B cell (primary cell): ENCODE measurements at regions not wholly inside any gene's neighbourhood (a gene's known extent, or its start where the extent isn't known, plus 50 kb on each side); places are given as distances from the start of the nearest gene placed in this dataset.

ENCODE experiments used
- ATAC-seq: fragments of 200-7000 bp; cut with Tn5 transposase; one replicate; pipeline ENCODE4 v1.10.0; 2021; ENCODE audit warnings: low read depth, mild to moderate bottlenecking, moderate number of reproducible peaks, moderate library complexity
- CTCF ChIA-PET: fragments of 350-600 bp; sonication (Branson Sonifier 250); formaldehyde crosslinking; loops from one replicate; lab custom pipeline; 2021; ENCODE audit warnings: antibody characterized with exemption, inconsistent platforms; lab: Charles Lee
- POLR2A ChIA-PET: fragments of 350-600 bp; sonication (Branson Sonifier 250); formaldehyde crosslinking; loops from one replicate; lab custom pipeline; 2021; ENCODE audit warnings: antibody characterized with exemption; lab: Charles Lee
- DNase-seq: peaks from one replicate; pipeline ENCODE4 v3.0.0; 2013
- H2AFZ ChIP-seq: 2 replicates; pipeline ENCODE4 v1.6.1; 2012; ENCODE audit warnings: mild to moderate bottlenecking, low read depth, low read length; ENCODE audit not compliant: insufficient read depth, poor library complexity, severe bottlenecking
- H3K27ac ChIP-seq, 2 donors: 1 replicate in 1 of 2; 2 replicates in 1 of 2; pipeline ENCODE4 v1.5.1; 2012 to 2013; ENCODE audit warnings: low read length in 2 of 2, mild to moderate bottlenecking in 2 of 2, moderate library complexity in 1 of 2
- H3K27me3 ChIP-seq, 4 experiments: fragments of 200-600 bp in 1 of 4; sonication (generic) in 1 of 4; replicated peaks in 1 of 4; 1 replicate in 2 of 4; 2 replicates in 2 of 4; pipeline versions ENCODE4 v1.6.1 to v1.7.0; 2013 to 2016; ENCODE audit warnings: low read length in 3 of 4, mild to moderate bottlenecking in 2 of 4, mixed read lengths in 1 of 4, moderate library complexity in 1 of 4; ENCODE audit not compliant: insufficient read depth in 4 of 4, control insufficient read depth in 3 of 4; ENCODE audit errors: control extremely low read depth in 1 of 4
- H3K36me3 ChIP-seq, 2 experiments: replicated peaks in 1 of 2; 1 replicate in 1 of 2; 2 replicates in 1 of 2; pipeline versions ENCODE4 v1.6.1 to v1.7.1; 2013; ENCODE audit warnings: low read length in 1 of 2; ENCODE audit not compliant: insufficient read depth in 2 of 2, control insufficient read depth in 1 of 2; ENCODE audit errors: control extremely low read depth in 1 of 2, extremely low read depth in 1 of 2
- H3K4me1 ChIP-seq, 2 donors: fragments of 200-600 bp in 1 of 2; sonication (generic) in 1 of 2; 1 replicate in 1 of 2; 2 replicates in 1 of 2; pipeline versions ENCODE4 v1.5.1 to v1.6.1; 2013 to 2017; ENCODE audit warnings: low read length in 2 of 2; ENCODE audit not compliant: control insufficient read depth in 2 of 2, insufficient read depth in 2 of 2
- H3K4me2 ChIP-seq: replicated peaks from 2 replicates; pipeline ENCODE3; 2012; ENCODE audit warnings: mild to moderate bottlenecking, low read depth, low read length; ENCODE audit not compliant: poor library complexity, severe bottlenecking
- H3K4me3 ChIP-seq, 5 experiments: fragments of 200-600 bp in 1 of 5; sonication (generic) in 1 of 5; 1 replicate in 3 of 5; 2 replicates in 2 of 5; pipeline versions ENCODE4 v1.5.1 to v1.7.0; 2011 to 2016; ENCODE audit warnings: low read length in 4 of 5, mild to moderate bottlenecking in 4 of 5, low read depth in 2 of 5, control low read depth in 1 of 5, moderate library complexity in 1 of 5; ENCODE audit not compliant: insufficient read depth in 1 of 5; ENCODE audit errors: control extremely low read depth in 1 of 5, extremely low read depth in 1 of 5
- H3K79me2 ChIP-seq: fragments of 200-600 bp; sonication (generic); one replicate; pipeline ENCODE4 v1.6.0; 2016; ENCODE audit warnings: low read length; ENCODE audit not compliant: control insufficient read depth, insufficient read depth
- H3K9ac ChIP-seq: fragments of 200-600 bp; sonication (generic); 2 replicates; pipeline ENCODE4 v1.6.1; 2017; ENCODE audit warnings: mild to moderate bottlenecking, low read length, moderate library complexity
- H3K9me3 ChIP-seq, 3 donors: one replicate each; pipeline versions ENCODE4 v1.6.1 to v1.7.1; 2013; ENCODE audit warnings: low read length in 2 of 3; ENCODE audit not compliant: control insufficient read depth in 2 of 3, insufficient read depth in 1 of 3; ENCODE audit errors: control extremely low read depth in 1 of 3
- H4K20me1 ChIP-seq: 2 replicates; pipeline ENCODE4 v1.6.0; 2012; ENCODE audit warnings: mild to moderate bottlenecking, low read length; ENCODE audit not compliant: insufficient read depth, control insufficient read depth, poor library complexity, severe bottlenecking
- H3K27ac Mint-ChIP-seq: one replicate; pipeline ENCODE4 v1.8.0; 2021; ENCODE audit warnings: mixed read lengths
- H3K27me3 Mint-ChIP-seq: one replicate; pipeline ENCODE4 v1.8.0; 2021; ENCODE audit warnings: mixed read lengths
- H3K4me1 Mint-ChIP-seq: one replicate; pipeline ENCODE4 v1.8.0; 2021; ENCODE audit warnings: mixed read lengths
- H3K4me3 Mint-ChIP-seq: one replicate; pipeline ENCODE4 v1.8.0; 2021; ENCODE audit warnings: mixed read lengths
- H3K9me3 Mint-ChIP-seq: one replicate; pipeline ENCODE4 v1.8.0; 2022; ENCODE audit warnings: mixed read lengths; ENCODE audit not compliant: insufficient read depth
- CTCF ChIP-seq: fragments of 200-600 bp; IDR thresholded peaks from one replicate; pipeline ENCODE4 v1.8.0; 2022; ENCODE audit warnings: antibody characterized with exemption, mild to moderate bottlenecking
- EZH2 ChIP-seq: IDR thresholded peaks from 2 replicates; pipeline ENCODE4 v1.6.1; 2012; ENCODE audit warnings: borderline replicate concordance, low read depth, mild to moderate bottlenecking, moderate library complexity, low read length; ENCODE audit not compliant: insufficient read depth, poor library complexity, severe bottlenecking
- WGBS: methylation state at CpG from one replicate; pipeline ENCODE4 v1.1.5; 2013; ENCODE audit warnings: missing lambda C conversion rate; ENCODE audit not compliant: insufficient coverage; 5-methylcytosine and 5-hydroxymethylcytosine counted together
- intact Hi-C: fragments of 100-400 bp; cut with micrococcal nuclease; formaldehyde crosslinking; loops from one replicate; pipeline ENCODE4 v1.10.0; 2022

DNA sequence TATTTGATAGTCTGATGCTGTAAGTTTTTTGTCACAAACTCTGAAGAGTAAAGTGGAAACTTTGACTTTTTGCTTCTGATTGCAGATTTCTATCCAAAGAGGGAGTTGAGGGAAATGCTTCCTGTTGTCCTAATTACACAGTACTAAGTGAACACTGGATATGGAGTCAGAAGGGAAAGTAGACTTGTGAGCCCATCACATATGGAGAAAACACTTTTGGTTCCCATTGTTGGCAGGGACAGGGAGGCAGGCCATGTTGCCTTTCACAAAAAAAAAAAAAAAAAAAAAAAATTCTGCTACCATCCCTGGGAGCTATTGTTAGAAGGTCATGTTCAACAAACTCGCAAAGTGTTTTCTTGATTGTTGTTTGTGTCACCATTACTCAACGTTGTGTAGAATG lies 144.3 kb downstream of the RPIA start:
- Histone ChIP-seq H3K79me2 (peaks cover 75% of the 10 kb centered on the region), H3K27me3 (no peaks in the 10 kb centered on the region), H3K4me2 (peak overlapping the region; percentile 76), H3K36me3 (no peaks in the 10 kb centered on the region), H3K9me3 (peaks cover 0 to 12% (median 5%) of the 10 kb centered on the region in 3 donors), H3K9ac (peak overlapping the region; percentile 57), H3K27ac (peak overlapping the region; percentile 98 to 100), H4K20me1 (no peaks in the 10 kb centered on the region), H2AFZ (no peak overlapping the region), H3K4me3 (peak overlapping the region in 2 of 5 experiments; percentile 21 to 45), H3K4me1 (peaks cover 78 to 80% of the 10 kb centered on the region in 2 donors)
- ATAC-seq (no peak), DNase-seq (no peak)
- POLR2A ChIA-PET: interaction anchor here (3.7 to 17.8 kb wide), 2 partner anchors 11 to 22 kb away, joined by 23 to 509 read pairs; no protein-coding TSS in a partner anchor
- CTCF ChIA-PET: interaction anchor here (0.6 to 17.5 kb wide), 3 partner anchors 20 to 45 kb away, joined by 3 to 577 read pairs (median 93); no protein-coding TSS in a partner anchor
- TF ChIP-seq CTCF: no peak
- TF ChIP-seq EZH2: no peak
- no CpG with 5 or more reads among the region's 2 CpGs for WGBS
- Mint-ChIP-seq H3K9me3 (no peaks in the 10 kb centered on the region), H3K27ac (peak overlapping the region; percentile 98), H3K27me3 (no peaks in the 10 kb centered on the region), H3K4me1 (peaks cover 79% of the 10 kb centered on the region), H3K4me3 (peak overlapping the region; percentile 79)
- intact Hi-C loops: loop anchor here (5.0 kb wide), 1 partner anchor 228 kb away; no protein-coding TSS in a partner anchor

GRCh38 chr2:88836351-88836750 lies 144.9 kb downstream of the RPIA start:
- peaks cover 80 to 83% of the 10 kb centered on the region in 2 donors for H3K4me1 ChIP-seq
- ATAC-seq (no peak), DNase-seq (no peak)
- peaks cover 0 to 2% of the 10 kb centered on the region in 2 experiments for H3K36me3 ChIP-seq
- Mint-ChIP-seq H3K27me3 (no peaks in the 10 kb centered on the region), H3K4me3 (peak overlapping the region; percentile 79), H3K9me3 (no peaks in the 10 kb centered on the region), H3K4me1 (peaks cover 81% of the 10 kb centered on the region), H3K27ac (peak overlapping the region; percentile 98)
- peak overlapping the region; percentile 98 to 100 for H3K27ac ChIP-seq
- peak overlapping the region; percentile 57 for H3K9ac ChIP-seq
- no peak for TF ChIP-seq EZH2
- TF ChIP-seq CTCF: no peak
- H3K4me2 ChIP-seq: peak overlapping the region; percentile 76
- H4K20me1 ChIP-seq: no peaks in the 10 kb centered on the region
- H3K79me2 ChIP-seq: peaks cover 76% of the 10 kb centered on the region
- H3K9me3 ChIP-seq: peaks cover under 1 to 14% (median 5%) of the 10 kb centered on the region in 3 donors
- POLR2A ChIA-PET: interaction anchor here (3.7 to 17.8 kb wide), 2 partner anchors 11 to 21 kb away, joined by 23 to 509 read pairs; no protein-coding TSS in a partner anchor
- intact Hi-C loops: loop anchor here (5.0 kb wide), 1 partner anchor 229 kb away; no protein-coding TSS in a partner anchor
- no peaks in the 10 kb centered on the region for H3K27me3 ChIP-seq
- CTCF ChIA-PET: interaction anchor here (1.0 to 17.5 kb wide), 2 partner anchors 20 to 37 kb away, joined by 3 to 577 read pairs; no protein-coding TSS in a partner anchor
- H3K4me3 ChIP-seq: peak overlapping the region in 1 of 5 experiments; percentile 45
- H2AFZ ChIP-seq: no peak overlapping the region
